ENCODE measurements at regions not wholly inside any gene's neighbourhood (a gene's known extent, or its start where the extent isn't known, plus 50 kb on each side); places are given as distances from the start of the nearest gene placed in this dataset.
"Not testable (repeated sequence)": the region's sequence is repeated elsewhere in the genome, so short reads cannot be mapped to it uniquely, and the experiment has no call there.

DNA sequence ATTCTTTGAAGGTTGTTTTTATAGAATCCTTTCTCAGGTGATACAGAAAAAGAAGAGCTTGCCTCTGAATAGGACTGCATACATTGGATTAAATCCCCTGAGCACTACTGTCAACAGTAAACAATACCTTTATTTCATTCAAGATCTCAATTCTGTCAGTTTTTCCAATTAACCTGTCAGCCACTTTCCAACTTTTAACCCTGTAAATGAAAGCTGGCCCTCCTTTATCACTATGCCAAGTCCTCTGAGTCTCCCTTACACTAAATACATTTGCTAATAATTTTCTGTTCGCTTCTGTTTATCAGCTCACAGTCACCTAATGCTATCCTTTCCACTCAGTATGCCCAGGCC lies 213.7 kb upstream of the ARHGAP42 start:
- no peak for DNase-seq
- Mint-ChIP-seq H3K9me3 (peaks cover 0 to 33% (median 7%) of the 10 kb centered on the region in 6 donors), H3K4me1 (no peaks in the 10 kb centered on the region), H3K4me3 (no peak overlapping the region), H3K36me3 (no peaks in the 10 kb centered on the region), H3K27ac (no peak overlapping the region), H3K27me3 (ENCODE audit: low read depth in 3 of 3) (peaks cover 0 to 3% (median 0%) of the 10 kb centered on the region in 3 donors)

- no peak overlapping the region for H3K27ac Mint-ChIP-seq
- peaks cover 11 to 59% (median 31%) of the 10 kb centered on the region in 6 donors for H3K9me3 Mint-ChIP-seq
- H3K36me3 Mint-ChIP-seq: peaks cover 0 to 3% (median 0%) of the 10 kb centered on the region in 3 donors
- H3K4me1 Mint-ChIP-seq: no peaks in the 10 kb centered on the region
- H3K4me3 Mint-ChIP-seq: no peak overlapping the region
- no peak for DNase-seq
- peaks cover 0 to 6% (median 0%) of the 10 kb centered on the region in 3 donors for H3K27me3 Mint-ChIP-seq (ENCODE audit: low read depth in 3 of 3)
Observed at GRCh38 chr11:100484948-100485347, 202.1 kb upstream of the ARHGAP42 start.

GRCh38 chr11:100498780-100499179 lies 188.3 kb upstream of the ARHGAP42 start:
- peaks cover 10 to 43% (median 18%) of the 10 kb centered on the region in 6 donors for H3K9me3 Mint-ChIP-seq
- H3K27me3 Mint-ChIP-seq (ENCODE audit: low read depth in 3 of 3): no peaks in the 10 kb centered on the region
- no peak for DNase-seq
- no peak overlapping the region for H3K4me3 Mint-ChIP-seq
- H3K4me1 Mint-ChIP-seq: no peaks in the 10 kb centered on the region
- no peak overlapping the region for H3K27ac Mint-ChIP-seq
- no peaks in the 10 kb centered on the region for H3K36me3 Mint-ChIP-seq

DNA sequence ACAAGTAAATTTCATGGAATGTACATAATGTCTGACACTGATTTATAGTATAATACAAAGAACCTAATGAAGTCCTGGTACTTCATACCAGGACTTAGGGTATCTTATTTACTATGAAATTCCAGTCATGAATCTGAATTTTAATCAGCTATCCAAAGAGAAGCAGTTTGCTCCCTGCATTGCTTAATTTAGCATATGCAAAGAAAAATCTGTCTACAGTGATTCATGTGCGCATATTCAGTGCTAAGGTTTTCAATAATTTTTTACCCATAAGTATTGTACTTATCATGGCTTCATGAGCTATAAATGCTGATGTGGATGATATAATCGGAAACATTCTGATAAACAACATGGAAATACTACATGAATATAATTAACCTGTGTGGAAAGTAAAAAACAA lies 185.6 kb upstream of the ARHGAP42 start:
- H3K27me3 Mint-ChIP-seq (ENCODE audit: low read depth in 3 of 3): peaks cover 0 to under 1% (median 0%) of the 10 kb centered on the region in 3 donors
- peaks cover 0 to 30% (median 15%) of the 10 kb centered on the region in 6 donors for H3K9me3 Mint-ChIP-seq

DNA sequence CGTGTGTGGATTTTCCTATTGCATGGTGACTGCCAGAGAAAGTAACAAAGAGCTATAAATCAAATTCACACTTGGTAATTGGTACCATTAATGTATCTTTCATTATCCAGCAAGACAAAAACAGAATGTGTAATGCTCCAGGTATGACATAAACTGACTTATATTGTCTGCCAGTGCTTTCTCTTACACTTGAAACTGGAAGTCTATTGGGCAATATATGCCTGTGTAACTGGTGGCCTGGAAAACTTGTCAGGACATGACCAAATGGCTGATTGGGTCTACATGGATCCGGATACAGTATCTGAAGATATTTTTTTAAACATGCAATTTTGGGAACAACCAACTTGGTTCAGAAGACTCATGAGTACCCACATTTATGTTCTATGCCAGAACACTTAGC lies 174.6 kb upstream of the ARHGAP42 start:
- DNase-seq: no peak
- Mint-ChIP-seq H3K4me3 (no peak overlapping the region), H3K27me3 (ENCODE audit: low read depth in 3 of 3) (peaks cover 0 to 4% (median 0%) of the 10 kb centered on the region in 3 donors), H3K36me3 (no peaks in the 10 kb centered on the region), H3K4me1 (no peaks in the 10 kb centered on the region), H3K27ac (no peak overlapping the region), H3K9me3 (peaks cover 5 to 37% (median 10%) of the 10 kb centered on the region in 6 donors)

More for the DNA sequence above, 185.6 kb upstream of the ARHGAP42 start:
- no peaks in the 10 kb centered on the region for H3K36me3 Mint-ChIP-seq
- DNase-seq: no peak
- H3K27ac Mint-ChIP-seq: no peak overlapping the region
- no peaks in the 10 kb centered on the region for H3K4me1 Mint-ChIP-seq
- H3K4me3 Mint-ChIP-seq: no peak overlapping the region

- Mint-ChIP-seq H3K9me3 (peaks cover 5 to 38% (median 15%) of the 10 kb centered on the region in 6 donors), H3K4me3 (no peak overlapping the region), H3K27ac (no peak overlapping the region), H3K4me1 (no peaks in the 10 kb centered on the region), H3K27me3 (ENCODE audit: low read depth in 3 of 3) (peaks cover 2% of the 10 kb centered on the region in 3 donors), H3K36me3 (no peaks in the 10 kb centered on the region)
- DNase-seq: no peak
Observed at GRCh38 chr11:100515087-100515486, 172.0 kb upstream of the ARHGAP42 start.

- H3K4me1 Mint-ChIP-seq: no peaks in the 10 kb centered on the region
- peaks cover 4 to 50% (median 27%) of the 10 kb centered on the region in 6 donors for H3K9me3 Mint-ChIP-seq
- H3K4me3 Mint-ChIP-seq: no peak overlapping the region
- peaks cover 0 to 4% (median 3%) of the 10 kb centered on the region in 3 donors for H3K27me3 Mint-ChIP-seq (ENCODE audit: low read depth in 3 of 3)
- no peak for DNase-seq
- peaks cover 0 to 3% (median 0%) of the 10 kb centered on the region in 3 donors for H3K36me3 Mint-ChIP-seq
- no peak overlapping the region for H3K27ac Mint-ChIP-seq
Observed at GRCh38 chr11:100525197-100525596, 161.9 kb upstream of the ARHGAP42 start.

- Mint-ChIP-seq H3K4me3 (no peak overlapping the region), H3K9me3 (peaks cover 4 to 50% (median 27%) of the 10 kb centered on the region in 6 donors), H3K4me1 (no peaks in the 10 kb centered on the region)
Observed at GRCh38 chr11:100525635-100526034, 161.5 kb upstream of the ARHGAP42 start.

DNA sequence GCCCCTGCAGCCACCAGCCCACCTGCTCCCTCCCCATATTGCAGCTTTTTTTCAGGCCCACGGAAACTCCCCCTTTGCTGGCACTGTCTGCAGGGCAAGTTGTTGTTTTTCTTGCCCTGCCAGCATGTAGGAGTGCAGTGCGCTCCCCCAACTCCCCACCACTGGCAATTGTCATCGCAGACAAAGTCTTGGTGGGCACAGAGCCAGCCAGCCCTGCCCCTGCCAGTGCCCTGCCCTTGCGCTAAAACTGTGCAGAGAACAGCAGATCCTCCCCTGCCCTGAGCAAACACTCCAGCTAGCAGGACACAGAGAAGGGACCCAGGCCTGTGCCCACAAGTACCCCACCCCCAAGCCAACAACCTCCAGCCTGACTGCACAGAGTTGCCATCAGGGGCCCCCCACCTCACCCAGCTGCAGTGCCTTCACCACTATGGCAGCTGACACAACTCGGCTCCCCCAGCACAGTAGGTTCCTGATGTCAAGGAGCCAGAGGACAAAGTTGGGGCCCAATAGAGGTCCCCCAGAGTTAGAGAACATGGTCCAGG lies 158.1 kb upstream of the ARHGAP42 start:
- DNase-seq: no peak
- H3K4me1 Mint-ChIP-seq: no peaks in the 10 kb centered on the region
- H3K4me3 Mint-ChIP-seq: no peak overlapping the region
- no peak overlapping the region for H3K27ac Mint-ChIP-seq
- peaks cover 3 to 4% (median 3%) of the 10 kb centered on the region in 3 donors for H3K27me3 Mint-ChIP-seq (ENCODE audit: low read depth in 3 of 3)
- peaks cover 0 to under 1% (median 0%) of the 10 kb centered on the region in 3 donors for H3K36me3 Mint-ChIP-seq
- peaks cover 2 to 25% (median 18%) of the 10 kb centered on the region in 6 donors for H3K9me3 Mint-ChIP-seq

More at GRCh38 chr11:100525635-100526034, 161.5 kb upstream of the ARHGAP42 start:
- Mint-ChIP-seq H3K27me3 (ENCODE audit: low read depth in 3 of 3) (peaks cover 0 to 4% (median 3%) of the 10 kb centered on the region in 3 donors), H3K36me3 (peaks cover 0 to 3% (median 0%) of the 10 kb centered on the region in 3 donors), H3K27ac (no peak overlapping the region)
- DNase-seq: no peak

- not testable (repeated sequence) for DNase-seq; H3K4me3 Mint-ChIP-seq; H3K4me1 Mint-ChIP-seq; H3K36me3 Mint-ChIP-seq; H3K27ac Mint-ChIP-seq; H3K27me3 Mint-ChIP-seq (ENCODE audit: low read depth in 3 of 3)
- H3K9me3 Mint-ChIP-seq: peaks cover 0 to 11% (median 7%) of the 10 kb centered on the region in 6 donors
Observed at GRCh38 chr11:100531290-100531689, 155.8 kb upstream of the ARHGAP42 start.

DNA sequence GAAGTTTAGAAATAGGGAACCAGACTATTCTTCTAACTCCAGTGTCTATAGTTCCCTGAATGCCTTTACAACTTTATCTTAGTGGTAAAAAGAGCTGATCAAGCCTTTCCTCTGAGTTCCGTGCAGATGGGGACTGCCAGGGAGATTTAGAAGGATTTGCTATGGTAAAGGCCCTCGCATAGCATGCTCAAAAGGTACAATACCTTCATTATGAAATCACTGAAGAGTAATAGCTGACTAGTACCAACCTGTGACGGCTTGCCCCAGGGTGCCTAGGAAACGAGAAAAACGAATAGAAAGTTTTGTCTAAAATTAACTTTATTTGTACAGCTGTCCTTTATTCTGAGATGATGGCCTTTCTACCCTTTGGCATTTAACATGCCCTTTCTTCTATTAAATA lies 150.1 kb upstream of the ARHGAP42 start:
- no peaks in the 10 kb centered on the region for H3K4me1 Mint-ChIP-seq
- no peak overlapping the region for H3K27ac Mint-ChIP-seq
- no peak overlapping the region for H3K4me3 Mint-ChIP-seq
- H3K27me3 Mint-ChIP-seq (ENCODE audit: low read depth in 3 of 3): peaks cover 0 to 2% (median 2%) of the 10 kb centered on the region in 3 donors
- no peak for DNase-seq
- peaks cover 2 to 13% (median 5%) of the 10 kb centered on the region in 6 donors for H3K9me3 Mint-ChIP-seq
- H3K36me3 Mint-ChIP-seq: no peaks in the 10 kb centered on the region

GRCh38 chr11:100543386-100543785 lies 143.7 kb upstream of the ARHGAP42 start:
- Mint-ChIP-seq H3K4me1 (no peaks in the 10 kb centered on the region), H3K9me3 (peaks cover 0 to 8% (median 4%) of the 10 kb centered on the region in 6 donors), H3K27ac (no peak overlapping the region), H3K4me3 (no peak overlapping the region), H3K27me3 (ENCODE audit: low read depth in 3 of 3) (peaks cover 2% of the 10 kb centered on the region in 3 donors), H3K36me3 (no peaks in the 10 kb centered on the region)
- no peak for DNase-seq

GRCh38 chr11:100545556-100545955 lies 141.5 kb upstream of the ARHGAP42 start:
- no peaks in the 10 kb centered on the region for H3K36me3 Mint-ChIP-seq
- H3K9me3 Mint-ChIP-seq: peaks cover 0 to 13% (median 3%) of the 10 kb centered on the region in 6 donors
- DNase-seq: no peak
- no peak overlapping the region for H3K27ac Mint-ChIP-seq
- H3K4me3 Mint-ChIP-seq: no peak overlapping the region
- peaks cover 0 to 2% (median under 1%) of the 10 kb centered on the region in 3 donors for H3K27me3 Mint-ChIP-seq (ENCODE audit: low read depth in 3 of 3)
- H3K4me1 Mint-ChIP-seq: no peaks in the 10 kb centered on the region

GRCh38 chr11:100545970-100546369 lies 141.1 kb upstream of the ARHGAP42 start:
- Mint-ChIP-seq H3K27me3 (ENCODE audit: low read depth in 3 of 3) (peaks cover 0 to 2% (median 0%) of the 10 kb centered on the region in 3 donors), H3K4me1 (no peaks in the 10 kb centered on the region)
- no peak for DNase-seq

GRCh38 chr11:100546714-100547113 lies 140.4 kb upstream of the ARHGAP42 start:
- no peaks in the 10 kb centered on the region for H3K36me3 Mint-ChIP-seq
- H3K9me3 Mint-ChIP-seq: peaks cover 0 to 6% (median 0%) of the 10 kb centered on the region in 6 donors
- DNase-seq: no peak
- no peaks in the 10 kb centered on the region for H3K4me1 Mint-ChIP-seq
- H3K27ac Mint-ChIP-seq: no peak overlapping the region
- no peak overlapping the region for H3K4me3 Mint-ChIP-seq
- peaks cover 0 to 2% (median 0%) of the 10 kb centered on the region in 3 donors for H3K27me3 Mint-ChIP-seq (ENCODE audit: low read depth in 3 of 3)

More at GRCh38 chr11:100545970-100546369, 141.1 kb upstream of the ARHGAP42 start:
- Mint-ChIP-seq H3K36me3 (no peaks in the 10 kb centered on the region), H3K9me3 (peaks cover 0 to 8% (median under 1%) of the 10 kb centered on the region in 6 donors), H3K27ac (no peak overlapping the region), H3K4me3 (no peak overlapping the region)
